T-helper 1 cell treated with Interleukin-12 subunit alpha and Interleukin-12 subunit beta and Interleukin-4 antibody, amounts not matched to agents 30 μg/mL and 1 μg/mL, for 36 hours (primary cell): ENCODE measurements at regions not wholly inside any gene's neighbourhood (a gene's known extent, or its start where the extent isn't known, plus 50 kb on each side); places are given as distances from the start of the nearest gene placed in this dataset.

Experiments used
- H3K27ac Mint-ChIP-seq: one replicate; pipeline ENCODE4 v1.8.0; 2021; ENCODE audit warnings: mild to moderate bottlenecking, mixed read lengths
- H3K27me3 Mint-ChIP-seq: one replicate; pipeline ENCODE4 v1.8.0; 2021; ENCODE audit warnings: low read depth, mixed read lengths
- H3K36me3 Mint-ChIP-seq: one replicate; pipeline ENCODE4 v1.8.0; 2021; ENCODE audit warnings: low read depth, mixed read lengths
- H3K4me1 Mint-ChIP-seq: one replicate; pipeline ENCODE4 v1.8.0; 2021; ENCODE audit warnings: low read depth, mixed read lengths
- H3K4me3 Mint-ChIP-seq: one replicate; pipeline ENCODE4 v1.8.0; 2021; ENCODE audit warnings: mild to moderate bottlenecking, moderate library complexity, mixed read lengths
- H3K9me3 Mint-ChIP-seq: one replicate; pipeline ENCODE4 v1.8.0; 2021; ENCODE audit warnings: mixed read lengths

GRCh38 chr9:118324706-118325105 is 620.5 kb downstream of the TLR4 start:
- H3K27me3 Mint-ChIP-seq: no peaks in the 10 kb centered on the region
- no peaks in the 10 kb centered on the region for H3K4me1 Mint-ChIP-seq
- H3K27ac Mint-ChIP-seq: no peak overlapping the region
- H3K9me3 Mint-ChIP-seq: no peaks in the 10 kb centered on the region
- H3K4me3 Mint-ChIP-seq: no peak overlapping the region
- H3K36me3 Mint-ChIP-seq: no peaks in the 10 kb centered on the region

- Mint-ChIP-seq H3K27me3 (no peaks in the 10 kb centered on the region), H3K4me3 (no peak overlapping the region), H3K36me3 (no peaks in the 10 kb centered on the region), H3K9me3 (no peaks in the 10 kb centered on the region), H3K4me1 (no peaks in the 10 kb centered on the region), H3K27ac (no peak overlapping the region)
These were observed 621.6 kb downstream of the TLR4 start for GRCh38 chr9:118325757-118326156.

GRCh38 chr9:118326326-118326725 is 622.1 kb downstream of the TLR4 start:
- Mint-ChIP-seq H3K27ac (no peak overlapping the region), H3K4me3 (no peak overlapping the region), H3K36me3 (no peaks in the 10 kb centered on the region), H3K9me3 (no peaks in the 10 kb centered on the region), H3K4me1 (no peaks in the 10 kb centered on the region), H3K27me3 (no peaks in the 10 kb centered on the region)

- H3K4me1 Mint-ChIP-seq: no peaks in the 10 kb centered on the region
- H3K27ac Mint-ChIP-seq: no peak overlapping the region
- no peaks in the 10 kb centered on the region for H3K9me3 Mint-ChIP-seq
- H3K4me3 Mint-ChIP-seq: no peak overlapping the region
- no peaks in the 10 kb centered on the region for H3K36me3 Mint-ChIP-seq
- H3K27me3 Mint-ChIP-seq: no peaks in the 10 kb centered on the region
These were observed 626.2 kb downstream of the TLR4 start for GRCh38 chr9:118330191-118330986.

- H3K4me1 Mint-ChIP-seq: no peaks in the 10 kb centered on the region
- H3K27ac Mint-ChIP-seq: no peak overlapping the region
- H3K4me3 Mint-ChIP-seq: no peak overlapping the region
- H3K9me3 Mint-ChIP-seq: no peaks in the 10 kb centered on the region
- H3K36me3 Mint-ChIP-seq: no peaks in the 10 kb centered on the region
- no peaks in the 10 kb centered on the region for H3K27me3 Mint-ChIP-seq
These were observed 627.4 kb downstream of the TLR4 start for GRCh38 chr9:118331622-118332045.

GRCh38 chr9:118336250-118336942 is 632.2 kb downstream of the TLR4 start:
- Mint-ChIP-seq H3K4me1 (no peaks in the 10 kb centered on the region), H3K27me3 (no peaks in the 10 kb centered on the region), H3K9me3 (no peaks in the 10 kb centered on the region), H3K27ac (no peak overlapping the region), H3K36me3 (no peaks in the 10 kb centered on the region), H3K4me3 (no peak overlapping the region)

- Mint-ChIP-seq H3K36me3 (no peaks in the 10 kb centered on the region), H3K4me1 (no peaks in the 10 kb centered on the region), H3K27ac (no peak overlapping the region), H3K4me3 (no peak overlapping the region), H3K27me3 (no peaks in the 10 kb centered on the region), H3K9me3 (no peaks in the 10 kb centered on the region)
These were observed 632.7 kb downstream of the TLR4 start for GRCh38 chr9:118336943-118337330.

- H3K36me3 Mint-ChIP-seq: no peaks in the 10 kb centered on the region
- no peak overlapping the region for H3K4me3 Mint-ChIP-seq
- H3K27ac Mint-ChIP-seq: no peak overlapping the region
- no peaks in the 10 kb centered on the region for H3K27me3 Mint-ChIP-seq
- peaks cover 5% of the 10 kb centered on the region for H3K9me3 Mint-ChIP-seq
- H3K4me1 Mint-ChIP-seq: no peaks in the 10 kb centered on the region
These were observed 655.8 kb downstream of the TLR4 start for GRCh38 chr9:118360036-118360435.

- peaks cover 12% of the 10 kb centered on the region for H3K9me3 Mint-ChIP-seq
- no peak overlapping the region for H3K4me3 Mint-ChIP-seq
- no peak overlapping the region for H3K27ac Mint-ChIP-seq
- H3K4me1 Mint-ChIP-seq: no peaks in the 10 kb centered on the region
- H3K27me3 Mint-ChIP-seq: no peaks in the 10 kb centered on the region
- no peaks in the 10 kb centered on the region for H3K36me3 Mint-ChIP-seq
These were observed 657.9 kb downstream of the TLR4 start for GRCh38 chr9:118362123-118362522.

- no peak overlapping the region for H3K4me3 Mint-ChIP-seq
- peaks cover 12% of the 10 kb centered on the region for H3K9me3 Mint-ChIP-seq
- H3K4me1 Mint-ChIP-seq: no peaks in the 10 kb centered on the region
- H3K27me3 Mint-ChIP-seq: no peaks in the 10 kb centered on the region
- H3K36me3 Mint-ChIP-seq: no peaks in the 10 kb centered on the region
- no peak overlapping the region for H3K27ac Mint-ChIP-seq
These were observed 658.4 kb downstream of the TLR4 start for GRCh38 chr9:118362596-118362995.

- Mint-ChIP-seq H3K36me3 (no peaks in the 10 kb centered on the region), H3K27me3 (no peaks in the 10 kb centered on the region), H3K9me3 (peaks cover 12% of the 10 kb centered on the region), H3K4me1 (no peaks in the 10 kb centered on the region), H3K4me3 (no peak overlapping the region), H3K27ac (no peak overlapping the region)
These were observed 660.3 kb downstream of the TLR4 start for GRCh38 chr9:118364266-118365106.

GRCh38 chr9:118366228-118366627 is 662.0 kb downstream of the TLR4 start:
- Mint-ChIP-seq H3K9me3 (peaks cover 12% of the 10 kb centered on the region), H3K36me3 (no peaks in the 10 kb centered on the region), H3K4me3 (no peak overlapping the region), H3K27ac (no peak overlapping the region), H3K27me3 (no peaks in the 10 kb centered on the region), H3K4me1 (no peaks in the 10 kb centered on the region)

- no peak overlapping the region for H3K4me3 Mint-ChIP-seq
- no peaks in the 10 kb centered on the region for H3K4me1 Mint-ChIP-seq
- H3K36me3 Mint-ChIP-seq: no peaks in the 10 kb centered on the region
- H3K9me3 Mint-ChIP-seq: peaks cover 12% of the 10 kb centered on the region
- no peak overlapping the region for H3K27ac Mint-ChIP-seq
- no peaks in the 10 kb centered on the region for H3K27me3 Mint-ChIP-seq
These were observed 663.2 kb downstream of the TLR4 start for GRCh38 chr9:118367383-118367782.

GRCh38 chr9:118384531-118385100 is 680.4 kb downstream of the TLR4 start:
- Mint-ChIP-seq H3K36me3 (no peaks in the 10 kb centered on the region), H3K9me3 (peaks cover 3% of the 10 kb centered on the region), H3K4me3 (no peak overlapping the region), H3K4me1 (no peaks in the 10 kb centered on the region), H3K27ac (no peak overlapping the region), H3K27me3 (no peaks in the 10 kb centered on the region)
